Pulmonary artery endothelial cell (primary cell): ENCODE measurements at regions not wholly inside any gene's neighbourhood (a gene's known extent, or its start where the extent isn't known, plus 50 kb on each side); places are given as distances from the start of the nearest gene placed in this dataset.
"Not testable (repeated sequence)": the region's sequence is repeated elsewhere in the genome, so short reads cannot be mapped to it uniquely, and the experiment has no call there.

ENCODE experiments used
- DNase-seq: peaks from one replicate; pipeline ENCODE4 v3.0.0-alpha.2; 2011; ENCODE audit warnings: low read depth, low spot score

DNA sequence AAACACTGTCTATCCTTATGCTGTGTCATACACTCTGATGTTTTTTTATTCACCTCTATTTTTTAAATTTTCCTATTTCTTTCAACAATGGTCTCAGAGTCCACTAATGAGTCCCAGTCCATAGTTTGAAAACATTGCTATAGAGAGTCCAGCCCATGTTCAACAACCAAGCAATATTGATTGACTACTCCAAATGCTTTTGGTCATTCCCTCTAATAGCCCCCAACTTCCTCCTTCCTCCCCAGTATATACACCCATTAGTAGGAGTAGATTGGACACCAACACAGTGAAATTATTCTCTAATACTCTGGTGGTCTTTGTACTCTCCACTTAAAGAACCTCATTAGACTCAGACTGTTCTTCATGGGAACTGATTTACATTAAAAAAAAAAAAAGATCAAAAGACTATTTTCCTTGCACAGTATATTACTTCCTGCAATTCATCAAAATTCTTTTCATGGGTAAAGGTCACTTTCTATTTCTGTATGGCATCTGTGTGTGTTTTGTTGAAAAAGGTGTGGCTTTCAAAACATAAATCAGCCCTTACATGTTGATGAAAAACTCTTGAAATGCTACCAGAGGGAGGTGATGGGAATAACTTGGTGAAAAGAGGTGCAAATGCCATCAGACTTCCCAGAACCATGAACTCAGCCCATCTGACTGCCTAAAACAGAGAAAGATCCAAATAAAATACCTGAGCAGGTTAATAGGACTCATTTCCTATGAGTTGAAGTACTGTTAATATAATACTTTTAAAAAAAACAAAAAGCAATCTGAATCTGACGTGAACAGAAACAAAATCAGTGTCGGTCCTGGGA, 250.3 kb upstream of the KLF3 start:
- DNase-seq = no peak

DNA sequence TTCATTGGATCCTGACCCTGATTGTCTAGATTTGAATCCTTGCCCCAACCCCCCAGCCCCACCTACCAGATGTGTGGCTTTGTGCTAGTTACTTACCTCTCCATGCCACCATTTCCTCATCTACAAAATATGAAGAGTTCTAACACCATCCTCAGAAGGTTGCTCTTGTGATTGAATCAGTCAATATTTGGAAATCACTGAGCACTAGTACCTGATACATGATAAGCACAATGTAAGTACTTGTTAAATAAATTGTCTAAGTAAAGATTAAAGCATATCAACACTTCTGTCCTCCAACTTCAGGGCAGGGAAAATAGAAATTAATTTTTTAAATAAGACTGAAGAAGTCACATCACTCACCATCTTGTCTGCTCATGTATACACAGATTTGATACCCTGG, 249.6 kb upstream of the KLF3 start:
- DNase-seq = no peak

DNA sequence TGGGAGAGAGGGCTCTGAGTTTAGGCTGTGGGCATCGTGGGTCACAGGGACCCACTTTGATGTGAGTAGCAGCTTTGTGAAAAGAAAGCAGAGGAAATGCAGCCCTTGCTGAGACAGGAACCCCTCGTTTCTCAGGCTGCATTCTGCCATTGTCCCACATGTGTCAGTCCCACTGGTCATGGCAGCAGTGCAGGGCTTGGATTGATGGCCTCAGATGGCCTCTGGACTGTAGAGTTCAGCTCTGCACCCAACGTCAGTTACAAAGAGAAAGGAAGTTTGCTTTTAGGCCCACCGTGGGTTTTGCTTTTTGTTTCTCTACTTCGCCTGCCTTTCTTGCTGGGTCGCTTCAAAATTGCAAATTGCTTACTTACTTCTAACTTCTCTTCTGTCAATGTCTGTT, 248.3 kb upstream of the KLF3 start:
- DNase-seq = no peak

DNA sequence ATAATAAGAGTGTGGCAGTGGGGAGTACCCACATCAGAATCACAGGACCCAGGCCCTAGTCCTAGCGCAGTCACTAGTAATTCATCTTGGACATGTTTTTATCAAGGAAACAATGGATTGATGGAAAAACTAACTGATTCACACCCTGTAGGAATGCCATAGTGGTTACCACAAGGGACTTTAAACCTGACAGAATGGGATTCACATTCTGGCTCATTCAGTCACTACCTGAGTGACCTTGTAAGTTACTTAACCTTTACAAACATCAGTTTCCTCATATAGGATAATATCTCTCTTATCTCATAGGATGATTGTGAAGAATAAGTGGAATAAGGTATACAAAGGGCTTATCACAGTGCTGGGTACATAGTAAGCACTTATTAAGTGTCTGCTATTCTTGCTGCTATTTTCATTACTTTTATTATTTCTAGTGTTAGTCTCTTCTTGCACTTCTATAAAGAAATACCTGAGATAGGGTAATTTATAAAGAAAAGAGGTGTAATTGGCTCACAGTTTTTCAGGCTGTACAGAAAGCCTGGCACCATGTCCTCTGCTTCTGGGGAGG, 247.5 kb upstream of the KLF3 start:
- no peak for DNase-seq

DNA sequence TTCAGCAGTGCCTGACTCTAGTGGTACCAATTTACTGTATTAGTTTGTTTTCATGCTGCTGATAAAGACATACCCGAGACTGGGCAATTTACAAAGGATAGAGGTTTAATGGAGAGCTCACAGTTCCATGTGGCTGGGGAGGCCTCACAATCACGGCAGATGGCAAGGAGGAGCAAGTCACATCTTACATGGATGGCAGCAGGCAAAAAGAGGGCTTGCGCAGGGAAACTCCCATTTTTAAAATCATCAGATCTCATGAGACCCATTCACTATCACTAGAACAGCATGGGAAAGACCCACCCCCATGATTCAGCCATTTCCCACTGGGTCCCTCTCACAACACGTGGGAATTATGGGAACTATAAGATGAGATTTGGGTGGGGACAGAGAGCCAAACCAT, 243.7 kb upstream of the KLF3 start:
- DNase-seq = not testable (repeated sequence)

DNA sequence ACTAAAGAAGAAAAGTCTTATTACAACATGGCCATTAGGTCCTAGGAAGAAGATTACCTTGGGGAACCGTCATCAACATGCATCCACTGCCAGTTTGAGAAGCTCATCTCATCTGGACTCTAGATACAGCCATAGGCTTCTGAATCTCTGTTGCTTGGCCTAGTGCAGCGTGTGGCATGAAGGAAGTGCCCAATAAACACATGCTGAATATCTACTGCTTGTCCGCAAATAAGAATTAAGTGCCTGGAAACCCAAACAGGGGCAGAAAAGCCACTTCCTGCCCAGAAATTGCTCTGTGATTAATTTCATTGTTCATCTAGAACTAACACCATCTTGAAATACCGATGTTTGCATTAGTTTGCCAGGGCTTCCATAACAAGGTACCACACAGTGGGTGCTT, 241.1 kb upstream of the KLF3 start:
- no peak for DNase-seq

DNA sequence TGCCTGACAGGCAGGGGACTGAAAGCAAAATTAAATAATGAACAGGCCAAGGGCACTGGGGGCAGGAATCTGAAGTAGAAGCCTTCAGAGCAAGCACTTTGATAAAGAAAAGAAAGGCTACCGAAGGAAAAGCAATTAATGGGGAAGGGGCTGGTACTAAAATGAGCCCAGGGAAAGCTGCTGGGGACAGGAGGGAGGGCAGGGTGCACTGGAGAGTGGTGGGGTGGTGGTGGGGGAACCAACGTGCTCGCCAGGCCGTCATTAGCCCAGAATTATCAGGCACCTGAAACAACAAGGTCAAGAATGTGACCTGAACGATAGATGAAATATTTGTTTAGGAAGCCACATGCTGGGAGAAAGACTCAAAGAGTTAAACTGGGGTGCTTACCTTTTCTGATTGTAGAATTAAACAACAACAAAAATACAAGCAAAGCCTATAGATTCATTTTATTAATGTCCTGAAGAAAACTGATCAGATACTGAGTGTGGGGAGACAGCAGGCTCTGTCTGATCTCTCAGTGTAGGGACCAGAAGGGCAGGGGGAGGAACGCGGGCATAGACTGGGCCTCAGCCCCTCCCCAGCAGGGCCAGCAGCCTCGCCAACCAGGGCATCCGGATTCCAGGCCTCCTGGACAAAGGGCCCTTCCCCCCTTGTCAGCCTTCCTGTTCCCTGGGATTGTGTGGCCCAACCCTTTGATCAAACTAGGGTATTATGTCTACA, 239.7 kb upstream of the KLF3 start:
- DNase-seq = no peak

DNA sequence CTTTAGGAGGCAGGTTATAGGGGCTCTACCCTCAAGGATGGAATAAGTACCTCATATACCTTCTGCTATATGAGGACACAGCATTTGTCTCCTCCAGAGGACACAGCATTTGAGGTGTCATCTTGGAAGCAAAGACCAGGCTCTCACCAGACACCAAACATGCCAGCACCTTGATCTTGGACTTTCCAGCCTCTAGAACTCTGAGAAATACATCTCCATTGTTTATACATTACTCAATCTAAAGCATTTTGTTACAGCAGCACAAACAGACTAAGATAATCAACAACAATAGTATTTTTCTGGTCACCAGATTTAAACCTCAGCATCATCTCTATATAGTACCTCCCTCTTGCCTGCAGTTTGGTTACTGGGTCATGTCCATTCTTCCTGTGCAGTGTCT, 237.5 kb upstream of the KLF3 start:
- DNase-seq = no peak

DNA sequence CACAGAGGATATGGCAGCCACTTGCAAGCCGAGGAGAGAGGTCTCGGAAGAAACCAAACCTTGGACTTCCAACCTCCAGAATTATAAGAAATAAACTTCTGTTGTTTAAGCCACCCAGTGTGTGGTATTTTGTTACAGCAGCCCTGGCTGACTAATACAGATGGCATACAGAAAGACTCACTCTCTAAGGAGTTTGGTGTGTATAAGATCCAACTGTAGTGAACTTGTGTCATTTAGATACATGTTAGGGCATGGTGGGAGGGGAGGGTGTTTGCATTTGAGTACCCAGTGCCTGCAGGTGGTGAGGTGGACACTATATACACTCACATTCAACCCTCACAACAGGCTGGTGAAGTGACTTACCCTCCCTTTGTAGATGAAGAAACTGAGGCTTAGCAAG, 233.2 kb upstream of the KLF3 start:
- no peak for DNase-seq

DNA sequence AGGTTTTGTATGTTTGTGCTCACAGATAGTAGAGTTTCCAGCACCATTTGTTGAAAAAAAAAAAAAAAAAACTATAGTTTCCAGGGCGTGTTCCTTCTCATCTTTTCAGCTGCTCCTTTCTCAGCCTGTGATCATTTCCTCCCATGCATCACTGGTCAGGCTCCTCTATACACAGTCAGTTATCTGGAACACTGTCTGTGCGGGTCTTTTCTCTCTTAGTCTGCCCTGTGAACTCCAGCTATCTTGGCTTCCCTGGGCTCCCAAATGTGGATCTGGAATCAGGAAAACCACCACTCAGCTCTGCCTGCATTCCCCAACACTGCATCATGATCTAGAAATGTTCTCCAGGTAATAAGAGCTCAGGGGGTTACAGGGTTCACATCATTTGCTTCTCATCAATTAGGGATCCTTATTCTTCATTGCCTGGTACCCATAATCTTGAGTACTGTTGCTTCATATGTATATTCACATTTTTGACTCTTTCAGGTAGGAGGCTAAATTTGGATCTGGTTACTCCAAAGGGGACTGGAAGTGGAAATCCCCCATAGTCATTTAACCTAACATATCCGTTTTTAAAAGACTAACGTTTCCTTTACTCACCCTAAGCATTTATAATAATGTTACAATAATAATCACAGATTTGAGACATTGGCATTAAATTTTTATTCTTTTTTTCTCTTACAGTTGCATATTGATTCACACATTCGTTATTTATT, 221.8 kb upstream of the KLF3 start:
- DNase-seq = no peak

DNA sequence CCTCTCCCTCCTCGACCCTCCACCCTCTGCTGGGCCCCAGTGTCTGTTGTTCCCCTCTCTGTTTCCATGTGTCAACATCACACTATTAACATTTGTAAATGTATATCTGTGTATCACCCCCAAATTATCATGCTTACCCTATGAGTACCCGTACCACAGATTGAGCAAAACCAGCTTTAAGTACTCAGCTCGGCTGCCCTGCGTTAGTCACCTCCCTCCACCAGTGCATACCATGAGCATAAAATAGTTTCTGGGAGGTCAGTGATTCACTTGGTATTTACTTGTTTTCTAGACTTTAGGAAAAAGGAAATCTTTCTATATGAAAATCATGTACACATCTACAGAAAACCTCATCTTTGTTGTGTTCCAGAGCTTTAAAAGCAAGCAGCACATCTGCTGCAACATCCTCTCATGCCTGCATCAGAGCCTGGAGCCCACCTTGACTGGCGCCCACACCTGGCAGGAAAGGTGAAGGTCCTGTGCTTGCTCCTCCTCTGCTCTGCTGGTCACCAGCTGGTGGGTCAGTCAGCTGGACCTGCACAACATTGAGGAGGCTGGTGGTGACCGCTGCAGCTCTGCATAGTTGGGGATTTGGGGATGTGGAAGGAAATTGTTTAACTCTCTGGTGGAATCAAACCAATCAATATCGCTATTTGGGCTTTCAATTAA, 214.4 kb upstream of the KLF3 start:
- no peak for DNase-seq

DNA sequence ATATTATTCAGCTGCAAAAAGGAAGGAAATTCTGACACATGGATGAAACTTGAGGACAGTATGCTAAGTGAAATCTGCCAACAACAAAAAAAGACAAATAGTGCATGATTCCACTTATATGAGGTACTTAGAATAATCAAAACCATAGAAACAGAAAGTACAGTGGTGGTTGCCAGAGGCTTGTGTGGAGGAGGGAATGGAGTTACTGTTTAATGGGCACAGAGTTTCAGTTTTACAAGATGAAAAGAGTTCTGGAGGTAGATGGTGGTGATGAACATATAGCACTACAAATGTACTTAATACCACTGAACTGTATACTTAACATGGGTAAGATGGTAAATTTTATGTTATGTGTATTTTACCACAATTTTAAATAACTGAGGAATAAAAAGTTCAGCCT, 212.0 kb upstream of the KLF3 start:
- no peak for DNase-seq

DNA sequence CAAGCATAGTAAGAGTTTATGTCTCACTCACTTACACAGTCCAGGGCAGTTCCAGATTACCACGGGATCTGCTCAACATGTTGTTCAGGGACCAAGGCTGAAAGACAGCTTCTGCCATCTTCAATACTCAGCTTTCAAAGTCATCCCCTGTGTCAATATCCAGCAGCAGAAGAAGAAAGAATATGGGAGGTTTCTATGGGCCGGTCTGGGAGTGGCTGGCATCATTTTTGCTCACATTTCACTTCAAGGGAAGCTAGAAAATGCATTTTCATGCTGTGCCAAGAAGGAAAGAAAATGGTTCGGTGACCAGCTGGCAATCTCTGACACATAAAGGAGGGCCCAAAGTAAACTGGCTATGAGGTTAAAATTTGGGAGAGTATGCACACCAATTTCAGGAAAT, 211.5 kb upstream of the KLF3 start:
- DNase-seq = no peak

DNA sequence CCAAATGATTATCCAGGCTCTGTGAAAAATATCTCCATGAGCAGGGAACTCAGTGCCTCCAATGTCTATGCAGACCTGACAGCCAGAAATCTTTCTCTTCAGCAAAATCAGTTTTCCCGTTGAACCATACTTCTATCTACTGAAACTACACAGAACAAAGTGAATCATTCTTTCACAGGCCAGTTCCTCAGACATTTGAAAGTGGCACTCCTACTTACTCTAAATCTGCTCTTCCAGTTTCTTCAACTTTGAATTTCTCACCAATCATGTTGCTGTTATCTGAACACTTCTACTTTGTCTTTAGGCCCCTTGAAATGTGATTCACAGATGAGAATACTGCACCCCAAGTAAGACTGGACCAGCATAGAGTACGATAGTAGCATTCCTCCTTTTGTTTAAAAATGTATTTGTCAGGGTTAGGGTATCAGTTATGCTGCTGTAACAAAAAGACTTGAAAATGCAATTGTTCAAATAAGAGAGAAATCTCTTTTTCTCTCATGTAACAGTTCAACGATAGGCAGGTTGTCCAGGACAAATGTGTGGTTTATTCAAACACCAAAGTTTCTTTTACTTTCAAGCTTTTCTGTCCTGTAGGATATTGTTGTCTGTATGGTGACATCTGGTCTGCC, 210.6 kb upstream of the KLF3 start:
- no peak for DNase-seq

DNA sequence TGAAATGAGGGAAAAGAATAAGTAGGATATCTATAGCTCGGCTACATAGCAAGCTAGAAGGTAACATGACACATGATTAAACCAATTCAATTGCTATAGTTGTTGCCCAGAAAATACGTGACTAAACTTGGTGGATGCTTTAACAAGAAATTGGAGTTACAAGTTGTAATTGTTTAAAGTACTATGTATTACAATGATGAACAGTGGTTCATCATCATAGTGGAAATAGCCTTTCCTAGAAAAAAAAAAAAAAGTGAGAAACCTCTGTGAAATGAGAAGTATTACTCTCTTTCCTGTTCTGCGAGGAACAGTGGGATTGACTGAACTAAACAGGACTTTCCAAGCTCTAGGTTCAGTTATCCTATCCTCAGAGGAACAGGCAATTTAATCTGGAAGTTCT, 209.7 kb upstream of the KLF3 start:
- DNase-seq = no peak

DNA sequence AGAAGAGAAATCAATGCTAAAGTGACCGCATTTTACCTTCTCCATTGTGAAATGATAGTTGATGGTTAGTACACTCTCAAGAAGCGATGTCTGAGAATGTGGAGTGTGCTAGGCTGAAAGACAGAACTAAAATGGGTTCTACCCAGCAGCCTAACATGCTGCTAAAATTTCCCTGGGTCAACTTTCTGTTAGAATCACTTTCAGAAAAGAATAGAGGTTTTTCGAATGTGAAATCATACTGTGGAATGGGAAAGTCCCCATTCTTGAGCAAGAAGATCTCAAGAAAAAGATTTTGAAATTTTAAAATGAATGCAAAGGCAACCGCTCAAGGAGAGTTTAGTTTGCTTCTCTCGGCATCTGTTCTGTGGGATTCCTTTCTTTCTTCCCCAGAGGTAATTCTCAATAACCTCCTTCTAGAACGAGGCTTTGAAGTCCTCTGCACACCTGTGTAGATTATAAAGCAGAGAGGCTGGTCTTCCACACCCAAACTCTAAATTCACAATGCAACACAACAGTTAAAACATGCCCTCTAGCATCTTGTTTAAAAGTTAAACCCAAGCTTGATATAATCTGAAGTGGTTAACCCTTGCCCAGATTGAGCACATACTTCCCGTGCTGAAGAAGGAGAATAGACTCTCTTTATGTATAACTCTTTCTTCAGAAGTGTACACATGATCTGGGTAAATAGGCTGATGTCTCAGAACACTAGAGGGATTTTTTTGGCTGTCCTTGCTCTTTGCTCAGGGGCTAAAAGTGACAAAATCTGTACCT, 208.7 kb upstream of the KLF3 start:
- DNase-seq = no peak

DNA sequence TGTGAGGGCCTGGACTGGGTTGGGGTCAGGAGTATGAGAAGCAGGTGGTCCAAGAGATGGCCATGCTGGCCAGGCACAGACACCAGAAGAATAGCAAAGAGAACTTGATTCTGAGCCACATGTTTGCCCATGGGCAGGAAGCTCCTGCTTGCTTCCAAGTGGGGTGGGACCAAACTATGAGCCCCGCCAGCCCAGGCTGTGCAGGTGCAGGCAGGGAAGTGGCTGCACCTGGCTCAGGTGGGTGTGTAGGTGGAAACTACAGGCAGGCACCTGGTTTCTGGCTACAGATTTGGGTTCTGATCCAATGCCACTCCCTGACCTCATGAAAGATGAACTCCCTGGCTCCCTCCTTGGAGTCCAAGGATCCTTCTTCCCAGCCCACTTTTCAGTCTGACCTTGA, 207.9 kb upstream of the KLF3 start:
- DNase-seq = no peak

DNA sequence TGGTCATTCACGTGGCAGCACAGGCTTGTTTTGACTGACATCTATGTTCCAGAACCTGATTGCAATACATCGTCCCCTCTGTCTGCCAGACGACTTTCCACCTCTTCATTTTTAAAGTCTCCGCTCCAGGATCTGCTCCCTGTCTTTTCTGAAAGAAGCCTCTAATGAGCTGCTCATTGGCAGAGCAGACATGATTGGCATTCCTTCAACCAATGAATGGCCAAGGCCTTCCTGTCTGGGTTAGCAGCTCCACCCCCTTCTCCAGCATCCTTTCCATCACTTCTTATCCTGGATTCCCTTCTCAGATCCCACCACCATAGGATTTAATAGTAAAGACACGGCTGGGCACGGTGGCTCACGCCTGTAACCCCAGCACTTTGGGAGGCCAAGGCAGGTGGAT, 202.7 kb upstream of the KLF3 start:
- DNase-seq = no peak

DNA sequence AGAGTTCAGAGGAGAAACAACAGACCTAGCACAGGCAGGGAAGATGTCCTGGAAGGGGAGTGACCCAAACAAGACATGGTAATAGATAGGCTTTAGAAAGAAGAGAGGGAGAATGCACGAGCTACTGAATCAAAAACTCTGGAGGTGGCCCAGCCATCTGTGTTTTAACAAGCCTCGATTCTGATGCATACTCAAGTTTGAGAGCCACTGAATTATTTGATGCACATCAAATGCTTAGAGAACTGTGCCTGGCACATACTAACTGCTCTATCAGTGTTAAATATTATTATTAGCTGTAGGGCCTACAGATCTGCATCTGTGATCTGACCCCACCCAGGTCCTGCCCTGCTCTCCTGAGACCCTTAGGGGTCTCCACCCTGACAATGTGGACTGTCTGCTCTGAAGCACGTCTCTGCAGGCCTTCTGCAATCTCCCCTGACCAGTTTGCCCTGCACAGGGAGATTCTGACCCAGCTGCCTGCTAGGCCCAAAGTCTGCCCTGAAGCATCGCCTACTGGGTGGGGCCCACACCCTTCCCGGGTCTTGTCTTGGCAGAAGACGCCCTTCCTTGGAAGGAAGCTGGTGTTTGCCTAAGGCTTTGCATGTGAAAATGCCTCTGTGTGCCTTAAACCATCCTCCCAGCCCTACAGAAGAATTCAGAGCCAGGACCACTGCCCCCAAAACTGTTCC, 201.5 kb upstream of the KLF3 start:
- DNase-seq = no peak
